ENCODE measurements at regions not wholly inside any gene's neighbourhood (a gene's known extent, or its start where the extent isn't known, plus 50 kb on each side); places are given as distances from the start of the nearest gene placed in this dataset.

- DNase-seq (ENCODE audit: extremely low read depth in 1 of 11, low read depth in 9 of 11, low spot score in 4 of 11), result no peak
Observed at GRCh38 chr3:99111235-99111634, 209.7 kb upstream of the DCBLD2 start.

GRCh38 chr3:99110401-99110800, 208.9 kb upstream of the DCBLD2 start:
- no peak for DNase-seq (ENCODE audit: extremely low read depth in 1 of 11, low read depth in 9 of 11, low spot score in 4 of 11)

- peak in 1 of 11 donors; percentile 5 for DNase-seq (ENCODE audit: extremely low read depth in 1 of 11, low read depth in 9 of 11, low spot score in 4 of 11)
Observed at GRCh38 chr3:99108508-99108907, 207.0 kb upstream of the DCBLD2 start.

GRCh38 chr3:99094606-99095005, 193.1 kb upstream of the DCBLD2 start:
- DNase-seq (ENCODE audit: extremely low read depth in 1 of 11, low read depth in 9 of 11, low spot score in 4 of 11), result no peak

GRCh38 chr3:99087277-99087676, 185.8 kb upstream of the DCBLD2 start:
- no peak for DNase-seq (ENCODE audit: extremely low read depth in 1 of 11, low read depth in 9 of 11, low spot score in 4 of 11)

GRCh38 chr3:99084826-99085225, 183.3 kb upstream of the DCBLD2 start:
- no peak for DNase-seq (ENCODE audit: extremely low read depth in 1 of 11, low read depth in 9 of 11, low spot score in 4 of 11)

GRCh38 chr3:99084156-99084555, 182.7 kb upstream of the DCBLD2 start:
- no peak for DNase-seq (ENCODE audit: extremely low read depth in 1 of 11, low read depth in 9 of 11, low spot score in 4 of 11)

GRCh38 chr3:99071096-99071495, 169.6 kb upstream of the DCBLD2 start:
- DNase-seq (ENCODE audit: extremely low read depth in 1 of 11, low read depth in 9 of 11, low spot score in 4 of 11), result no peak

- DNase-seq (ENCODE audit: extremely low read depth in 1 of 11, low read depth in 9 of 11, low spot score in 4 of 11), result no peak
Observed at GRCh38 chr3:99069973-99070372, 168.5 kb upstream of the DCBLD2 start.

- no peak for DNase-seq (ENCODE audit: extremely low read depth in 1 of 11, low read depth in 9 of 11, low spot score in 4 of 11)
Observed at GRCh38 chr3:99066863-99067262, 165.4 kb upstream of the DCBLD2 start.

GRCh38 chr3:99049164-99049563, 147.7 kb upstream of the DCBLD2 start:
- DNase-seq (ENCODE audit: extremely low read depth in 1 of 11, low read depth in 9 of 11, low spot score in 4 of 11), result no peak

GRCh38 chr3:99041747-99042146, 140.3 kb upstream of the DCBLD2 start:
- no peak for DNase-seq (ENCODE audit: extremely low read depth in 1 of 11, low read depth in 9 of 11, low spot score in 4 of 11)

GRCh38 chr3:99031778-99032177, 130.3 kb upstream of the DCBLD2 start:
- DNase-seq (ENCODE audit: extremely low read depth in 1 of 11, low read depth in 9 of 11, low spot score in 4 of 11), result no peak

GRCh38 chr3:99023590-99024192, 122.2 kb upstream of the DCBLD2 start:
- DNase-seq (ENCODE audit: extremely low read depth in 1 of 11, low read depth in 9 of 11, low spot score in 4 of 11), result peak in 9 of 11 donors; percentile 10 to 40 (median 23)

- no peak for DNase-seq (ENCODE audit: extremely low read depth in 1 of 11, low read depth in 9 of 11, low spot score in 4 of 11)
Observed at GRCh38 chr3:99021466-99021865, 120.0 kb upstream of the DCBLD2 start.

- no peak for DNase-seq (ENCODE audit: extremely low read depth in 1 of 11, low read depth in 9 of 11, low spot score in 4 of 11)
Observed at GRCh38 chr3:99016452-99016851, 115.0 kb upstream of the DCBLD2 start.

GRCh38 chr3:99013777-99014315, 112.4 kb upstream of the DCBLD2 start:
- DNase-seq (ENCODE audit: extremely low read depth in 1 of 11, low read depth in 9 of 11, low spot score in 4 of 11), result no peak

GRCh38 chr3:99013077-99013476, 111.6 kb upstream of the DCBLD2 start:
- no peak for DNase-seq (ENCODE audit: extremely low read depth in 1 of 11, low read depth in 9 of 11, low spot score in 4 of 11)

- peak in 6 of 11 donors; percentile 3 to 35 (median 18) for DNase-seq (ENCODE audit: extremely low read depth in 1 of 11, low read depth in 9 of 11, low spot score in 4 of 11)
Observed at GRCh38 chr3:99012051-99012450, 110.6 kb upstream of the DCBLD2 start.

- DNase-seq (ENCODE audit: extremely low read depth in 1 of 11, low read depth in 9 of 11, low spot score in 4 of 11), result no peak
Observed at GRCh38 chr3:99009851-99010250, 108.4 kb upstream of the DCBLD2 start.

GRCh38 chr3:99006686-99007085, 105.2 kb upstream of the DCBLD2 start:
- no peak for DNase-seq (ENCODE audit: extremely low read depth in 1 of 11, low read depth in 9 of 11, low spot score in 4 of 11)
